ENCODE measurements at regions not wholly inside any gene's neighbourhood (a gene's known extent, or its start where the extent isn't known, plus 50 kb on each side); places are given as distances from the start of the nearest gene placed in this dataset.
"Not testable (repeated sequence)": the region's sequence is repeated elsewhere in the genome, so short reads cannot be mapped to it uniquely, and the experiment has no call there.

GRCh38 chr3:29152379-29152778 is 128.5 kb upstream of the RBMS3 start:
- no peak for DNase-seq

GRCh38 chr3:29153811-29154210 is 127.1 kb upstream of the RBMS3 start:
- no peak for DNase-seq

- peak; percentile 91 for DNase-seq
Measured at GRCh38 chr3:29156086-29156715, 124.7 kb upstream of the RBMS3 start.

DNA sequence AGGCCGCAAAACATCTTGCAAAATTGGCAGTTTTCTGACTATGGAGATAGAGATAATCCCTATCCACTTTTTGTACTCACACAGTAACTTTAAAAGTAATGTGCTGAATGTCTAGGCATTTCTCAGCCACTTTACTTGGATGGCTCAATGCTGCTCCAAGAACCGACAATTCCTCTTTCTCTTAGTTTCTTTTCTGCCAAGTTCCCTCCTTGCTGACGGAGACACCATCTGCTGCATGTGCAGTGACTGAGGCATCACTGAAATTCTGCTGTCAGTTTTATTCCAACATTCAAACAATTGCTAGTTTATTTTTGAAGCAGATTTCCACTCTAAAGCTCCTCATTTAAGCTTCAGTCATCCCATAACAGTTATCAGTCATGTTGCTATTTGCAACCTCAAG is 116.0 kb upstream of the RBMS3 start:
- peak; percentile 3 for DNase-seq

DNA sequence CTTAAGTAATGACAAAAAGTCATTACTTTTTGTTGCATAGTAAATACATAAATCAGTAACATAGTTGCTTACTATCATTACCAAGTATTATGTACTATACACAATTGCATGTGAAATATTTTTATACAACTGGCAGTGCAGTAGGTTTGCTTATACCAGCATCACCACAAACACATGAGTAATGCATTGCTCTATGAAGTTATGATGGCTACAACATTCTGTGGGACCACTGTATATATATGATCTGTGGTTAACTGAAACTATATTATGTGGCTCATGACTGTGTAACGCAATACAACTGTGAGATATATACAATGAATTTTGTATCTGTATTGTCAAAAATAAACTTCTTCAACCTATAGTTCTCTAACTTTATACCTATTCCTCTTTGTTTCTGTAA is 113.7 kb upstream of the RBMS3 start:
- DNase-seq = no peak

- DNase-seq = no peak
Measured at GRCh38 chr3:29168081-29168480, 112.8 kb upstream of the RBMS3 start.

DNA sequence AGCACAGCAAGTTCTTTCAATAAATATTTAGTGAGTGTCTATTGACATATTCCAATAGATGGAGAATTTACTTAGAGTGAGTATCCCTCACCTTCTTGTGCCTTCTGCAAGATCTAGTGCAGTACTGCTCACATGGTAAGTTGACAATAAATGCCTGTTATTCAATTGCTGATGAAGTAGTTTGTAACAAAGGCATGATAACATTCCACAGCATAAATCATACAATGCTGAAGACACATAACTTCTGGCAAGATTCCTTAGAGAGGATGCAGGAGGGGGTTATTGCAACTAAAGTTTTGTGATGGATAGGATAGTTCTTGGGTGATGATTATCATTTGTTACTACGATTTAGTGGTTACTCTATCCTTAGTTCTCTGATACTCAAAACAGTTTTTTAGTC is 112.2 kb upstream of the RBMS3 start:
- DNase-seq = no peak

GRCh38 chr3:29169451-29169850 is 111.4 kb upstream of the RBMS3 start:
- no peak for DNase-seq

- no peak for DNase-seq
Measured at GRCh38 chr3:29171043-29171990, 109.6 kb upstream of the RBMS3 start.

DNA sequence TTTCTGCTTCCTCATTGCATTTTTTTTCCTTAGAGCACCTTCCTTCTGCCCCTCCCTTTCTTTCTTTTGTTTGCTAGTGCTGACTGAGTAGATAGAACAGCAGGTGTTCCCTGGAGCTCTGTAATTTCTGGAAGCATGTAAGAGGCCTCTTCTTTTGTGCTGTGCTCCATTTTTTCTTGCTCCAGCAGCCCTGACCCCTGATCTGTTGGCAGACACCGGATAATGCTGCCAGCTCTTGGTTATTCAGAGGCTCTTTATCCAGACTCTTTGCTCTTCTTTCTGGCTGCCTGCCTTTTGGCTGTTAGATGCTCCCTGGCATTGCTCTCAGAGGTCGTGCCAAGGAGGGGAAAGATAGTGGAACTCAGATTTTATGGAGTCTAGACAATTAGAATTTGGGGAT is 104.4 kb upstream of the RBMS3 start:
- DNase-seq = peak; percentile 87

DNA sequence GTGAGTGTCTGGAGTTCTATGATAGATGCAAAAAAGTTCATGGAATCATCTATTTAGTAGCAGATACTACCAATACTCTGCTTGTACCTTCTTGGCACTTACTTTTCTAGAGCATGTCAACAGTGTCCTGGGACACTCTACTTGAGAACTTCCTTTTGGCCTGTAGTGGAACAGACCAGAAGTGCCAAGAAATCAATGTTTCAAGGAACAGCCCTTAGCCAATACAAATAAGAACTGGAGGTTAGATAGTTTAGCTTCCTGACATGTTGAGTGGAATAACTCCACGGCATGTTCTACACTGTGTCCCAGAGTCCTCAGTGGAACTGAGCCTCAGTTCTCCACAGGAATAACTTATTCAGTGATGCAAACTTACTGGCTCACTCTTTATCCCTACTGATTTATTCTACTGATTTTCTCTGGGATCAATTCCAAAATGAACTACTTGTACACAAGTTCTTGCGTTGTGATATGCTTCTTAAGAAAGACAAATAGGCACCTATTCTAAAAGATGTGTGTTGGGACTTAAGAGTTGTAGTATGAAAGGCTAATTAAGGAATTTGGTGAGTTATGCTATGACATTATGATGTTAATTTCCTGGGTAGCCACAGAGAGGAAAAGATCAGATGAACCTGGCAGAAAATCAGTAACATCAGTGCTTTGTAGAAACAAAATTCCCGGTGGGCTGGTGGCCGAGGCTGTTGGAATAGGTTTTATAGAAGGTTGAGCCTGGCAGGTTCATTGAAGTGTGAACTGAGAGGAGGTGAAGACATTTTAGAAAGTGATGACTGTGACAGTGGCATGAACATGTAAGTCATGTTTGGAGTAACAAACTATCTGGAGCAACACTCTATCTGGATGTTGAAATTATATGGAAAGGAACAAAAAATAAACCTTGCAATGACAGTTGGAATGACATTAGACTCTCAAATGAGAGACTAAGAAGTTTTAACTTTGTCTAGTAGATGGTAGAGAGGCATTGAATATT is 101.8 kb upstream of the RBMS3 start:
- DNase-seq = no peak

GRCh38 chr3:29181149-29181780 is 99.6 kb upstream of the RBMS3 start:
- DNase-seq = no peak

DNA sequence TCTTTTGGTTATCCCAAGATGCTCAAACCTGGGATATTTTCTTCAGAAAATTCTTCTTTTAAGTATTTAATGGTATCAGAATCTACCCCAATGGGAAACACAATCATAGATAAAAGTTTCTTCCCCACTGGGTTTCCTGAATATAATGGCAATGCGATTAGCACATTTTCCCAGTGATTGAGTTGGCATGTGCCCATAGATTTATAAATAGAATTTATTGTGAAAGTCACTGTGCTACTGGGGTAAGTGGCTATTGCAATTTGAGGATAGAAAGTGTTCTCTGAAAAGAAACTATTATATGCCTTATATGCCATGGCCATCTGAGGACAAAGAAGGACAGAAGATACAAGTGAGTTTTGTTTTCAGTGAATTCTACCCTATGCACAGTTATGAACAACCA is 99.0 kb upstream of the RBMS3 start:
- no peak for DNase-seq

DNA sequence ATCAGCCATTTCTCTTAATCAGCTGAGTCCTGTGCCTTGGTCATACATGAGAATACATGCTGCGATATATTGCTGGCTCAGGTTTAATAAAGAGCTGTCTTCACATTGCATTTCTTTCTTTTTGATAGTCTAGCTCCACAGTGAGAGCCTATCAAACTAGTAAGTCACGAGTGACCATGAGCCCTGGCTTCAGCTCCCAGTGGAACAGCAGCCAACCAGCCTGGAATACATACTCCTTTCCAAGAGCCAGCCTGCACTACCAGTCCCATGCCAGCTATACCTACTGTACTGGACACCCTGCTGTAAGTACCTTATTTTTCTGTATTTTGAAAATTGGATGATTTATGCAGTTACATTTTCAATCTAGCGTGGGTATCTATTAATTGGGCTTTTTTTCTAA is 98.0 kb upstream of the RBMS3 start:
- DNase-seq = not testable (repeated sequence)

DNA sequence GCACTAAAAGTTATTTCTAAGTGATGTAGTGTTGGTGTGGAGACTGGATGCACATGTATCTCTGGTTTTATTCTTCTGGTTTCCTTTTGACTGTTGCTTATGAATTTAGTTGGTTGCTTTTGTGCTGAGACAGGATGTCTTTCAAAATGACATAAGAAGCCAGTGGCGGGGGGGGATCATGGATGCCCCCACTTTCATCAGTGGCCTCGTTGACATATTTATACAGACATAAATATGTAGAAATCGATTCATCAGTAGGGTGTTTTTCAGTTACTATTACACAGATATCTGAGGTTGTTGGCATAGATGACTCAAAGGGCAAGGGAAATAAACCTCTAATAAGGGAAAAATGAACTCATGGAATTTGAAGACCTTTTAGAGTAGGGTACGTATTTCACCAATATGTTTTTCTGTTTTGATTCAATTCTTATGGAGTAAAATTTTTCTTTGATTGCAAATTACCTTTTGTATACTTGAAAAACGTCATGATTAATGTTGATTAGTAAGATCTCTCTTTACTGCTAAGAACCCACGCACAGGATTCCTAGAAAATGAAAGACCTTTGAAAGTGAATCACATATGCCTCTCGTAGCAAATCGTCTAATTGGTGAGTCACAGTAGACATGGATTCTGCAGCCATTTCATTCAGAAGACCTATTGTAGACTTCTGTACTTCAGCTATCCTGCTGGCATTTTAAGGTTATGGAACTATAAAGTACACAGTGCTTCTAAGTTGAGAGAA is 97.4 kb upstream of the RBMS3 start:
- no peak for DNase-seq

- no peak for DNase-seq
Measured at GRCh38 chr3:29185706-29186105, 95.2 kb upstream of the RBMS3 start.

DNA sequence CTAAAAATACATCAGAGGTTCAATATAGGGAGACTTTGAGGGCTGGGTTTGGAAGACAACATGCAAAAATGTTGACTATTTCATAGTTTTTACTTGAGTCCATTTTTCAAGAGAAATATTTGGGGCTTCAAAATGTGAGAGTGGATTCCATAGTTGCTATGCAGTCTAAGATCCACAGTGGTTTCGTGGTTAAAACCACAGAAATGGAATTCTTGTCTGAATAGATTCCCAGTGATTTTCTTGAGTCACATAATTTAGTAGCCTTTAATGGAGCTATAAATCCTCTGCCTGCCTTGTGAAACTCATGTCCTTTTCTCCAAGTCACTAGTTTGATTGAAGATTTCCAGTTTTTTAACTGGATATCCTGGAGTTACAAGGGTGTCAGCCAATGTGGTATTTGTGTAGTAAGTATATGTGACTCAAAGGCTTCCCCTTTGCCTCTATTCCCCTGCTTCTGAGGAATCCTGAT is 94.7 kb upstream of the RBMS3 start:
- DNase-seq = no peak

- no peak for DNase-seq
Measured at GRCh38 chr3:29186982-29187725, 93.7 kb upstream of the RBMS3 start.

GRCh38 chr3:29189328-29189727 is 91.5 kb upstream of the RBMS3 start:
- DNase-seq = no peak

- no peak for DNase-seq
Measured at GRCh38 chr3:29194139-29194538, 86.7 kb upstream of the RBMS3 start.

GRCh38 chr3:29195056-29195455 is 85.8 kb upstream of the RBMS3 start:
- DNase-seq = no peak

Measured in NCI-H2171 treated with DMSO at 0.1 percent for 48 hours (cell line).